Spleen (tissue), 11 donors: ENCODE measurements at regions not wholly inside any gene's neighbourhood (a gene's known extent, or its start where the extent isn't known, plus 50 kb on each side); places are given as distances from the start of the nearest gene placed in this dataset.

ENCODE experiments used
- DNase-seq: peaks from one replicate; pipeline ENCODE4 v3.0.0-alpha.2; 2020
- H3K27ac ChIP-seq, 8 donors: fragments of 200-600 bp; sonication (generic) in 7 of 8; 1 replicate in 4 of 8; 2 replicates in 4 of 8; pipeline versions ENCODE4 v1.5.0 to v1.8.0; 2016 to 2021; ENCODE audit warnings: inconsistent platforms in 4 of 8, mild to moderate bottlenecking in 4 of 8, moderate library complexity in 1 of 8
- H3K27me3 ChIP-seq, 7 donors: fragments of 200-600 bp; sonication (generic) in 6 of 7; replicated peaks in 1 of 7; 1 replicate in 4 of 7; 2 replicates in 3 of 7; pipeline versions ENCODE4 v1.5.0 to v1.8.0; 2016 to 2021; ENCODE audit warnings: inconsistent platforms in 3 of 7, mild to moderate bottlenecking in 1 of 7
- H3K36me3 ChIP-seq, 6 donors: fragments of 200-600 bp; sonication (generic) in 5 of 6; 1 replicate in 4 of 6; 2 replicates in 2 of 6; pipeline versions ENCODE4 v1.5.0 to v1.8.0; 2016 to 2021; ENCODE audit warnings: inconsistent platforms in 2 of 6
- H3K4me1 ChIP-seq, 6 donors: fragments of 200-600 bp; sonication (generic) in 5 of 6; 1 replicate in 3 of 6; 2 replicates in 3 of 6; pipeline versions ENCODE4 v1.5.0 to v1.8.0; 2016 to 2021; ENCODE audit warnings: inconsistent platforms in 3 of 6
- H3K4me3 ChIP-seq, 8 donors: fragments of 200-600 bp; sonication (generic) in 7 of 8; 1 replicate in 4 of 8; 2 replicates in 4 of 8; pipeline versions ENCODE4 v1.5.0 to v1.8.0; 2016 to 2021; ENCODE audit warnings: inconsistent platforms in 4 of 8, mild to moderate bottlenecking in 4 of 8, moderate library complexity in 2 of 8
- H3K9me3 ChIP-seq, 8 donors: fragments of 200-600 bp; sonication (generic) in 7 of 8; 1 replicate in 4 of 8; 2 replicates in 4 of 8; pipeline versions ENCODE4 v1.5.0 to v1.8.0; 2016 to 2021; ENCODE audit warnings: inconsistent platforms in 4 of 8
- POLR2A ChIP-seq, 3 donors: fragments of 450-650 bp; IDR thresholded peaks; one replicate each; pipeline ENCODE4 v1.5.1; 2017; ENCODE audit warnings: antibody characterized with exemption in 3 of 3, mild to moderate bottlenecking in 1 of 3
- POLR2AphosphoS5 ChIP-seq, 3 donors: sonication (generic); formaldehyde crosslinking; IDR thresholded peaks; one replicate each; pipeline ENCODE4 v1.5.1; 2017; ENCODE audit warnings: antibody characterized with exemption in 3 of 3
- WGBS, 5 donors: extraction: QIAGEN DNeasy Blood & Tissue Kit in 3 of 5; methylation state at CpG; one replicate each; pipeline versions ENCODE4 v1.1.5 to v1.1.7; 2013 to 2018; 5-methylcytosine and 5-hydroxymethylcytosine counted together
- intact Hi-C: fragments of 100-400 bp; cut with DNase I; formaldehyde crosslinking; loops from one replicate; pipeline ENCODE4 v1.15.0; 2023; ENCODE audit warnings: low total_unique reads
- TF ChIP-seq, protein P1 (sequence below), 11 experiments: fragments of 200-600 bp in 7 of 11; fragments of 450-650 bp in 4 of 11; sonication (generic) in 4 of 11; IDR thresholded peaks in 8 of 11; conservative IDR thresholded peaks in 3 of 11; 1 replicate in 7 of 11; 2 replicates in 4 of 11; pipeline versions ENCODE4 v1.4.0 to v1.8.0; 2016 to 2021; ENCODE audit warnings: antibody characterized with exemption in 11 of 11, inconsistent platforms in 4 of 11, mild to moderate bottlenecking in 1 of 11
- donor health status: healthy with polysubstance abuse.
- donor health status: DM: no; HTN: no; CAD: no; lungs with moderate emphysema.
- donor health status: DM: no; HTN: no; CAD: no.
- donor health status: Bipolar disorder and iron deficiency.
- donor health status: healthy.
- donor health status: DM: no; HTN: no; CAD: no.
- donor health status: DM: yes; HTN: yes; CAD: no.

DNA sequence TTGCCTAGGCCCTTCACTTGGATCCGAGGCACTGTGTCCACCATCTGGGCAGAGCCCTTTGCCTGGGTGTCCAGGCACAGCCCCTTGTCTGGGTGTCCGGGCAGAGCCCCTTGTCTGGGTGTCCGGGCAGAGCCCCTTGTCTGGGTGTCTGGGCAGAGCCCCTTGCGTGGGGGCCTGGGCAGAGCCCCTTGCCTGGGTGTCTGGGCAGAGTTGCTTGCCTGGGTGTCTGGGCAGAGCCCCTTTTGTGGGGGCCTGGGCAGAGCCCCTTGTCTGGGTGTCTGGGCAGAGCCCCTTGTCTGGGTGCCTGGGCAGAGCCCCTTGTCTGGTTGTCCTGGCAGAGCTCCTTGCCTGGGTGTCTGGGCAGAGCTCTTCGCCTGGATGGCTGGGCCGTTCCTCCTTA is 443.4 kb upstream of the CDH4 start:
- WGBS, 5 donors: 82 to 94% (median 88%) methylated on average over 6 of the region's 6 CpGs
- Histone ChIP-seq H3K4me1 (peaks cover 0 to 12% (median 0%) of the 10 kb centered on the region in 6 donors), H3K27me3 (no peaks in the 10 kb centered on the region), H3K4me3 (no peak overlapping the region), H3K27ac (no peak overlapping the region), H3K36me3 (no peaks in the 10 kb centered on the region), H3K9me3 (peaks cover 0 to 11% (median 0%) of the 10 kb centered on the region in 8 donors)
- DNase-seq: no peak
- intact Hi-C loops: no loop called here
- TF ChIP-seq POLR2AphosphoS5 (IDR thresholded peaks at IDR 0.05) (no peak), POLR2A (IDR thresholded peaks at IDR 0.05) (no peak)
- TF ChIP-seq, protein P1, sequence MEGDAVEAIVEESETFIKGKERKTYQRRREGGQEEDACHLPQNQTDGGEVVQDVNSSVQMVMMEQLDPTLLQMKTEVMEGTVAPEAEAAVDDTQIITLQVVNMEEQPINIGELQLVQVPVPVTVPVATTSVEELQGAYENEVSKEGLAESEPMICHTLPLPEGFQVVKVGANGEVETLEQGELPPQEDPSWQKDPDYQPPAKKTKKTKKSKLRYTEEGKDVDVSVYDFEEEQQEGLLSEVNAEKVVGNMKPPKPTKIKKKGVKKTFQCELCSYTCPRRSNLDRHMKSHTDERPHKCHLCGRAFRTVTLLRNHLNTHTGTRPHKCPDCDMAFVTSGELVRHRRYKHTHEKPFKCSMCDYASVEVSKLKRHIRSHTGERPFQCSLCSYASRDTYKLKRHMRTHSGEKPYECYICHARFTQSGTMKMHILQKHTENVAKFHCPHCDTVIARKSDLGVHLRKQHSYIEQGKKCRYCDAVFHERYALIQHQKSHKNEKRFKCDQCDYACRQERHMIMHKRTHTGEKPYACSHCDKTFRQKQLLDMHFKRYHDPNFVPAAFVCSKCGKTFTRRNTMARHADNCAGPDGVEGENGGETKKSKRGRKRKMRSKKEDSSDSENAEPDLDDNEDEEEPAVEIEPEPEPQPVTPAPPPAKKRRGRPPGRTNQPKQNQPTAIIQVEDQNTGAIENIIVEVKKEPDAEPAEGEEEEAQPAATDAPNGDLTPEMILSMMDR (IDR thresholded peaks at IDR 0.05 in 8 of 11, conservative IDR thresholded peaks at IDR 0.05 in 3 of 11): no peak

DNA sequence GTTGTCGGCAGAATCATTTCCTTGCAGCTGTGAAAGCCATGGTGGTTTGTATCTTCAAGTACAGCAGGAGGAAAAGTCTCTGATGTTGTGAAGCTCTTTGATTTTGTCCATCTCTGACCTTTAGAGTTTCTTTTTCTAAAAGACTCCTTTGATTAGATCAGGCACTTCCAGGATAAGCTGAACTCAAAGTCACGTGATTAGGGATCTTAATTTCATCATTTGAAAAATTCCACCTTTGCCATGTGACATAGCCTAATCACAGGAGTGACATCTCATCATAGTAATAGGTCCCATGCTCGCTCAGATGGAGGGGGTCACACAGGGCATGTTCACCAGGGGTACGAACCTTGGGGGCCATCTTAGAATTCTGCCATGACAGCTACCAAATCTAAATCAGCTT is 441.5 kb upstream of the CDH4 start:
- H3K36me3 ChIP-seq: no peaks in the 10 kb centered on the region
- TF ChIP-seq, protein P1 (IDR thresholded peaks at IDR 0.05 in 8 of 11, conservative IDR thresholded peaks at IDR 0.05 in 3 of 11): no peak
- TF ChIP-seq POLR2A (IDR thresholded peaks at IDR 0.05) (no peak), POLR2AphosphoS5 (IDR thresholded peaks at IDR 0.05) (no peak)
- H3K4me3 ChIP-seq: no peak overlapping the region
- peaks cover 0 to 11% (median 0%) of the 10 kb centered on the region in 8 donors for H3K9me3 ChIP-seq
- no peak overlapping the region for H3K27ac ChIP-seq
- intact Hi-C loops: no loop called here
- H3K4me1 ChIP-seq: peaks cover 0 to 6% (median 0%) of the 10 kb centered on the region in 6 donors
- WGBS, 5 donors: 67 to 86% (median 76%) methylated on average over 4 of the region's 4 CpGs
- no peaks in the 10 kb centered on the region for H3K27me3 ChIP-seq
- DNase-seq: no peak

DNA sequence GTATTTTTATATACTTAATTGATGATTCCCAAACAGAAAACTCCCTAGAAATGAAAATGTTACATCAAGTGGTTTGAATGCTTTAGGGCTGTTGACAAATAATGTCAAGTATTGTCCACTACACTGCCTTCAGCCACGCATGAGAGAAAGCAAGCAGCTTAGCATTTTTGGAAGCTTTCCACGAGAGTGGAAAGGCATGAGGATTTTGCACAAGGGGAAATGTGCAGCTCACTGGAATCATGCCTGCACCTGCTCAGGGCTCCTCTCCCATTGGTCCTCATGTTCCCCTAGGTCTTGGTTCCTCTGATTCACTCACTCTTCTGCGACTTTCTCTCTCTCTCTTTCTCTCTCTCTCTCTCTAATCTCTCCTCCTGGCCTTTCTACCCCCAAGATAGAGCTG is 439.5 kb upstream of the CDH4 start:
- Histone ChIP-seq H3K9me3 (peaks cover 0 to 11% (median 0%) of the 10 kb centered on the region in 8 donors), H3K4me1 (no peaks in the 10 kb centered on the region), H3K4me3 (no peak overlapping the region), H3K27me3 (no peaks in the 10 kb centered on the region), H3K36me3 (no peaks in the 10 kb centered on the region), H3K27ac (no peak overlapping the region)
- WGBS, 5 donors: 69 to 79% (median 78%) methylated on average over 3 of the region's 3 CpGs
- no peak for DNase-seq
- intact Hi-C loops: no loop called here
- TF ChIP-seq POLR2A (IDR thresholded peaks at IDR 0.05) (no peak), POLR2AphosphoS5 (IDR thresholded peaks at IDR 0.05) (no peak)
- TF ChIP-seq, protein P1 (IDR thresholded peaks at IDR 0.05 in 8 of 11, conservative IDR thresholded peaks at IDR 0.05 in 3 of 11): no peak

DNA sequence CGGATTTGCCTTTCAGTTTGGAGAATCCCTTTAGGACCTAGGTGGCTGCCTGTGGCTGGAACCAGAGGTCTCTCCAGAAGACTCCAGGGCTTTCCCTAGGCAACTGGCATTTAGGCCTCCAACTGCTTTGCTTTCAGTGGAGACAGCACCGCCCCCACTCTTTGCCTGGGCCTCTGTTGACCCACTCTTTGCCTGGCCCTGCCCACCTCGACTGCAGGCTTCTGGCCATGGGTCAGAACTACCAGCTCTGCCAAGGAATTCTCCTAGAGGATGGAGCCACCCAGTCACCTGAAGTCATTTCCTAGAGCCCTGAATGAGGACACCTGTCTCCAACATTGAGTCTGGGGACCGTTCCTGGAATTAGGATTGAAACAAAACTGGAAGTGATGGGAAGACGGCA is 439.0 kb upstream of the CDH4 start:
- intact Hi-C loops: no loop called here
- TF ChIP-seq POLR2A (IDR thresholded peaks at IDR 0.05) (no peak), POLR2AphosphoS5 (IDR thresholded peaks at IDR 0.05) (no peak)
- TF ChIP-seq, protein P1 (IDR thresholded peaks at IDR 0.05 in 8 of 11, conservative IDR thresholded peaks at IDR 0.05 in 3 of 11): no peak
- DNase-seq: no peak
- Histone ChIP-seq H3K27me3 (no peaks in the 10 kb centered on the region), H3K9me3 (peaks cover 0 to 11% (median 0%) of the 10 kb centered on the region in 8 donors), H3K36me3 (no peaks in the 10 kb centered on the region), H3K4me1 (no peaks in the 10 kb centered on the region), H3K27ac (no peak overlapping the region), H3K4me3 (no peak overlapping the region)
- WGBS, 5 donors: 64 to 85% (median 78%) methylated on average over 5 of the region's 5 CpGs
